ENCODE measurements at regions not wholly inside any gene's neighbourhood (a gene's known extent, or its start where the extent isn't known, plus 50 kb on each side); places are given as distances from the start of the nearest gene placed in this dataset.
"Not testable (repeated sequence)": the region's sequence is repeated elsewhere in the genome, so short reads cannot be mapped to it uniquely, and the experiment has no call there.

DNA sequence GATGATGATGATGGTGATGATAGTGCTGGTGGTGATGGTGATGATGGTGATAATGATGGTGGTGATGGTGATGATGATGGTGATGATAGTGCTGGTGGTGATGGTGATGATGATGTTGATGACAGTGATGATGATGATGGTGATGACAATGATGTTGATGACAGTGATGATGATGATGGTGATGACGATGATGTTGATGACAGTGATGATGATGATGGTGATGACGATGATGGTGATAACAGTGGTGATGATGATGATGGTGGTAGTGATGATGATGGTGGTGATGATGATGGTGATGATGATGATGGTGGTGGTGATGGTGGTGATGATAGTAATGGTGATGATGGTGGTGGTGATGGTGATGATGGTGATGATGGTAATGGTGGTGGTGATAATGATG lies 80.1 kb upstream of the MXRA5 start:
- H3K9me3 ChIP-seq (ENCODE audit: control insufficient read depth in 2 of 2, insufficient read depth in 1 of 2, low read depth in 1 of 2, low read length in 1 of 2): no peaks in the 10 kb centered on the region
- H3K36me3 ChIP-seq (ENCODE audit: control insufficient read depth in 2 of 2, insufficient read depth in 2 of 2, low read length in 1 of 2): no peaks in the 10 kb centered on the region
- H3K27ac ChIP-seq (ENCODE audit: low read depth in 2 of 2, low read length in 1 of 2): no peak overlapping the region
- WGBS, 2 donors: 95 to 97% methylated on average over 2 of the region's 2 CpGs
- H3K4me3 ChIP-seq (ENCODE audit: low read depth in 1 of 2, low read length in 2 of 2): no peak overlapping the region
- H3K27me3 ChIP-seq (ENCODE audit: control insufficient read depth in 1 of 2, insufficient read depth in 2 of 2, low read length in 2 of 2): no peaks in the 10 kb centered on the region
- no peaks in the 10 kb centered on the region for H3K4me1 ChIP-seq (ENCODE audit: control insufficient read depth in 2 of 2, insufficient read depth in 2 of 2, low read length in 1 of 2)

DNA sequence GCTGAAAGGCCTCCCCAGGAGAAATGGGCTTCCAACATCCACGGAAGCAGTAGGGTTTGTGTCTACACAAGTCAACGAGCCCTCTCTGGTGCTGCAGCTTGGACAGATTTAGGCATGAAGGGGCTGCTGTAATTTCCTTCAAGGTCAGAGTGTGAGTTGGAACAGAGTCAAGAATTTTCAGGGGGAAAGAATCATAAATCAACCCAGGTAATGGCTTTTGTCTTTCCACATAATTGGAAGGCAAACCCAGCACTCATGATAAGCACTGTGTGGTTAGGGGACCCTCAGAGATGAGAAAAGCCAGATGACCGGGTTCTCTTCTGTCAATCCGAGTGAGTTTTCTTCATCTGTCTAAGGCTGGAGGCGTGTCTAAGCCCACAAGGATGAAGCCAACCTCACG lies 78.6 kb upstream of the MXRA5 start:
- Histone ChIP-seq H3K4me1 (ENCODE audit: control insufficient read depth in 2 of 2, insufficient read depth in 2 of 2, low read length in 1 of 2) (no peaks in the 10 kb centered on the region), H3K27me3 (ENCODE audit: control insufficient read depth in 1 of 2, insufficient read depth in 2 of 2, low read length in 2 of 2) (no peaks in the 10 kb centered on the region), H3K36me3 (ENCODE audit: control insufficient read depth in 2 of 2, insufficient read depth in 2 of 2, low read length in 1 of 2) (no peaks in the 10 kb centered on the region), H3K4me3 (ENCODE audit: low read depth in 1 of 2, low read length in 2 of 2) (no peak overlapping the region), H3K9me3 (ENCODE audit: control insufficient read depth in 2 of 2, insufficient read depth in 1 of 2, low read depth in 1 of 2, low read length in 1 of 2) (no peaks in the 10 kb centered on the region), H3K27ac (ENCODE audit: low read depth in 2 of 2, low read length in 1 of 2) (no peak overlapping the region)
- WGBS, 2 donors: 58 to 72% methylated on average over 6 of the region's 6 CpGs

DNA sequence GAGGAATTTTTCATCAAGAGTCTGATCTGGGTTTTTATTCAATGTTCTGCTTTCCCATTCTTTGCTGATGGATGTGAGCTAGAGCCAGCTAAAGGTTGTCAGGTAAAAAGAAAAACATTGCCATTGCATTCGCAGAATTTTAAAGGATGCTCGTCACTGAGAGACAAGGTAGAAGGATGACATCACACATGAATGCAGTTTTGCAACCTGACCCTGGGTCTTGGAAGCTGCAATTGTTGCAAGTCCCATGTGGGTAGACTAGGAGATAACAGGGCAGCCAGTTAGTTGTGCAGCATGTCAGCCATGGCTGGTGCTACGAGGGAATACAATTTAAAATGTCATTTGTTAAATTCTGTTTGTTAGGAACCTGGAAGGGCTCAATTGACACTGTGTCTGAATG lies 73.9 kb upstream of the MXRA5 start:
- WGBS, 2 donors: 82 to 91% methylated on average over 3 of the region's 3 CpGs

DNA sequence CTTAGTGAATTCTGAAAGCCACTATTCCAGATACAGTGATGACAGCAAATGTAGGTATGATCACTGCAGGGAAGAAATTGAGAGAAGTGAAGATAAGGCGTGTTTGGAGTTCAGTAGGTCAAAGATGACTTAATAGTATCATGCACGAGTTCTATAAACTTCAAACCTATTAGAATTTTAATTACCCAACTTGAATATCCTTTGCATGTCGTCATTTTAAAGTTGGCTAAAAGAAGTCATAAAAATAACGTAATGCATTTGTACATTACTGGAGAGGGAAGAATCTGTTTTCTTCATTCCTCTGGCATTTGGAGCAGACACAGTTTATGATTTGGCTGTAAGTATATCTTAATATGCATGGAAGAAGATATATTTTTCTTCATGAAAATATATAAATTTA lies 68.6 kb upstream of the MXRA5 start:
- WGBS, 2 donors: 56 to 60% methylated on average over 4 of the region's 4 CpGs
- Histone ChIP-seq H3K36me3 (ENCODE audit: control insufficient read depth in 2 of 2, insufficient read depth in 2 of 2, low read length in 1 of 2) (no peaks in the 10 kb centered on the region), H3K27ac (ENCODE audit: low read depth in 2 of 2, low read length in 1 of 2) (no peak overlapping the region), H3K9me3 (ENCODE audit: control insufficient read depth in 2 of 2, insufficient read depth in 1 of 2, low read depth in 1 of 2, low read length in 1 of 2) (no peaks in the 10 kb centered on the region), H3K4me3 (ENCODE audit: low read depth in 1 of 2, low read length in 2 of 2) (no peak overlapping the region), H3K4me1 (ENCODE audit: control insufficient read depth in 2 of 2, insufficient read depth in 2 of 2, low read length in 1 of 2) (no peaks in the 10 kb centered on the region), H3K27me3 (ENCODE audit: control insufficient read depth in 1 of 2, insufficient read depth in 2 of 2, low read length in 2 of 2) (no peaks in the 10 kb centered on the region)

More for the DNA sequence above, 73.9 kb upstream of the MXRA5 start:
- Histone ChIP-seq H3K27ac (ENCODE audit: low read depth in 2 of 2, low read length in 1 of 2) (no peak overlapping the region), H3K4me3 (ENCODE audit: low read depth in 1 of 2, low read length in 2 of 2) (no peak overlapping the region), H3K4me1 (ENCODE audit: control insufficient read depth in 2 of 2, insufficient read depth in 2 of 2, low read length in 1 of 2) (no peaks in the 10 kb centered on the region), H3K27me3 (ENCODE audit: control insufficient read depth in 1 of 2, insufficient read depth in 2 of 2, low read length in 2 of 2) (no peaks in the 10 kb centered on the region), H3K9me3 (ENCODE audit: control insufficient read depth in 2 of 2, insufficient read depth in 1 of 2, low read depth in 1 of 2, low read length in 1 of 2) (no peaks in the 10 kb centered on the region), H3K36me3 (ENCODE audit: control insufficient read depth in 2 of 2, insufficient read depth in 2 of 2, low read length in 1 of 2) (no peaks in the 10 kb centered on the region)

DNA sequence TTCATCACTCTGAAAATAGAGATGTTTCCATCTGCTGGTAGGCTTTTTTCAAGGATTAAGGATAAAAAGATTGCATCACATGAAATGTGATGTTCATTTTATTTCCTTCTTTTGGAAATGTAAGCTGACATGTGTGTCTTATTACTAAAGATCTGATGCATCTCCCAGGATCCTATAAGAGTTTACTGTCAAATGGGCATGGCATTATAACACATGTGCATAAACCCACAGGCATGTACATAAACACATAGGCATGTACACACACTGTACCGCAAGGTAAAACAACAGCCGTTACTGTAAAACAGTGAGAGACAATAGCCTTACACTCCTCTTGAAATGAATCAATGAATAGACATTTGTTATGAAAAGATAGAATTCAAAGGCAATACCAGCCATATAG lies 65.2 kb upstream of the MXRA5 start:
- 97 to 98% methylated on average over 2 of the region's 2 CpGs for WGBS, 2 donors
- not testable (repeated sequence) for H3K4me1 ChIP-seq (ENCODE audit: control insufficient read depth in 2 of 2, insufficient read depth in 2 of 2, low read length in 1 of 2); H3K9me3 ChIP-seq (ENCODE audit: control insufficient read depth in 2 of 2, insufficient read depth in 1 of 2, low read depth in 1 of 2, low read length in 1 of 2); H3K27ac ChIP-seq (ENCODE audit: low read depth in 2 of 2, low read length in 1 of 2); H3K4me3 ChIP-seq (ENCODE audit: low read depth in 1 of 2, low read length in 2 of 2); H3K36me3 ChIP-seq (ENCODE audit: control insufficient read depth in 2 of 2, insufficient read depth in 2 of 2, low read length in 1 of 2); H3K27me3 ChIP-seq (ENCODE audit: control insufficient read depth in 1 of 2, insufficient read depth in 2 of 2, low read length in 2 of 2)

DNA sequence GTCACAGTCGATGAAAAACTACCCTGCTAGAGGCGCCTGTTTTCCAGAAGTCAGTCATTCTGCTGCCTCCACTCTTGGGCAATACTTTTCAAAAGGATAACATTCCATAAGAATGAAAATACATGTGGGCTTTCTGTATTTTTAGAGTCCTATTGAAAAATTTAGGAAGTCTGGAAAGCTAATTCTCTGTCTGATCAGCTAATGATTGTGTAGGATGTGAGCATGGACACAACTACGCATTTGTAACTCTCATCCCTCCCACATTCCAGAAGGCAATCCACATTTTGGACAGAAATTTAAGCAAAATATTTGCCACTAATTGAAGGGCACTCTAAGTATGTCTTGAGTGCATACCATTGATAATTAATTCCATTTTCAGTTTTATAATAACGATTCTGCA lies 63.5 kb upstream of the MXRA5 start:
- H3K4me3 ChIP-seq (ENCODE audit: low read depth in 1 of 2, low read length in 2 of 2); H3K27ac ChIP-seq (ENCODE audit: low read depth in 2 of 2, low read length in 1 of 2); H3K4me1 ChIP-seq (ENCODE audit: control insufficient read depth in 2 of 2, insufficient read depth in 2 of 2, low read length in 1 of 2); H3K9me3 ChIP-seq (ENCODE audit: control insufficient read depth in 2 of 2, insufficient read depth in 1 of 2, low read depth in 1 of 2, low read length in 1 of 2); H3K27me3 ChIP-seq (ENCODE audit: control insufficient read depth in 1 of 2, insufficient read depth in 2 of 2, low read length in 2 of 2); H3K36me3 ChIP-seq (ENCODE audit: control insufficient read depth in 2 of 2, insufficient read depth in 2 of 2, low read length in 1 of 2): not testable (repeated sequence)
- 84 to 87% methylated on average over 4 of the region's 4 CpGs for WGBS, 2 donors

DNA sequence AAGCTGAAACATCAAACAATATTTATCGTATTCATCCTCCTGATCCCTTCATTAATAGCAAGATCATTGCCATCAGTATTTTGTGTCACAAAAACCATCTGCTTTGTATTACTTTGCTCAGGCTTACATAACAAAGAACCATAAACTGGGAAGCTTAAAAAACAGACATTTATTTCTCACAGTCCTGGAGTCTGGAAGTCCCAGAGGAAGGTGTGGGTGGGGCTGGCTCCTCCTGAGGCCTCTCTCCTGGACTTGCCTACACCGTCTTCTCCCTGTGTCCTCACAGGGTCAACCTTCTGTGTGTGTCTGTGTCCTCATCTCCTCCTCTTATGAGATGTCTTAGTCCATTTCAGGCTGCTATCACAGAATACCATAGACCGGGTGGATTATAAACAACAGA lies 61.3 kb upstream of the MXRA5 start:
- WGBS, 2 donors: 71 to 77% methylated on average over 3 of the region's 3 CpGs
- Histone ChIP-seq H3K4me3 (ENCODE audit: low read depth in 1 of 2, low read length in 2 of 2) (no peak overlapping the region), H3K27ac (ENCODE audit: low read depth in 2 of 2, low read length in 1 of 2) (no peak overlapping the region)

DNA sequence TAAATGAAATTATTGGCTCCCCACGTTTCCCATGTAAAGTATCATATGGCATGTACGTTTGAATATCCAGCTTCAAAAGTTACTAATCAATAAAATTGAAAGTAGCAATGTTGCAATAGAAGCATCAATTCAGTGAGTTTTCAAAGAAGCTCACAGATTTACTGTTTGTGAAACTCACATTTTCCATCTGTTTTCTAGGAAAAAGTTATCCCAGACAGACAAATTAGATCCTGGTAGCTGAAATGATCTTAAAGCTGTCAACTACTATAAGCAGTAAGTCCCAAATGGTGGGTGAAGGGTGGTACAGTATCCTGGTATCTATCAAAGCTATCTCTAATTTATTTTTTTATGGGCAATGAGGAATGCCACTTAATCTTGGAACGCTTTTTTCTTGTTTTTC lies 60.7 kb upstream of the MXRA5 start:
- no peak overlapping the region for H3K27ac ChIP-seq (ENCODE audit: low read depth in 2 of 2, low read length in 1 of 2)
- H3K4me3 ChIP-seq (ENCODE audit: low read depth in 1 of 2, low read length in 2 of 2): no peak overlapping the region
- H3K4me1 ChIP-seq (ENCODE audit: control insufficient read depth in 2 of 2, insufficient read depth in 2 of 2, low read length in 1 of 2): no peaks in the 10 kb centered on the region
- H3K36me3 ChIP-seq (ENCODE audit: control insufficient read depth in 2 of 2, insufficient read depth in 2 of 2, low read length in 1 of 2): no peaks in the 10 kb centered on the region
- no peaks in the 10 kb centered on the region for H3K27me3 ChIP-seq (ENCODE audit: control insufficient read depth in 1 of 2, insufficient read depth in 2 of 2, low read length in 2 of 2)
- WGBS, 2 donors: 69 to 78% methylated on average over 3 of the region's 3 CpGs
- no peaks in the 10 kb centered on the region for H3K9me3 ChIP-seq (ENCODE audit: control insufficient read depth in 2 of 2, insufficient read depth in 1 of 2, low read depth in 1 of 2, low read length in 1 of 2)

More for the DNA sequence above, 61.3 kb upstream of the MXRA5 start:
- Histone ChIP-seq H3K36me3 (ENCODE audit: control insufficient read depth in 2 of 2, insufficient read depth in 2 of 2, low read length in 1 of 2) (no peaks in the 10 kb centered on the region), H3K9me3 (ENCODE audit: control insufficient read depth in 2 of 2, insufficient read depth in 1 of 2, low read depth in 1 of 2, low read length in 1 of 2) (no peaks in the 10 kb centered on the region), H3K4me1 (ENCODE audit: control insufficient read depth in 2 of 2, insufficient read depth in 2 of 2, low read length in 1 of 2) (no peaks in the 10 kb centered on the region), H3K27me3 (ENCODE audit: control insufficient read depth in 1 of 2, insufficient read depth in 2 of 2, low read length in 2 of 2) (no peaks in the 10 kb centered on the region)

DNA sequence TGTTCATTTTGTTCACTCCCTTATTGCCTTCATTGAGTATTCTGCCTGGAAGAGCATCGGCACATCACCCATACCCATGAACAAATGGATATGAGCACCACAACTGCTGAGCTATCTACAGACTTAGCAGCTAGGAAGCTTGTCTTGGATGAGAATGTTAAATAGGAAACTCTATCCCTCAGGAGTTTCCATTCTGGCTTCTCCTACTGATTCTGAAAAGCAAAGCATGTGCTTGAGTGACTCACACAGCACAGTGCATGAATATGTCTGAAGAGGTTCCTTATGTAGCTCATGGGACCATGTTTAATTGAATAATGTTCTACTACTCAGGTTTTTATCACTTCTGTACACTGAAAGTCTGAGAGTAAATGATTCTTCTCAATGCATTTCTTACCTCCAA lies 57.3 kb upstream of the MXRA5 start:
- H3K27me3 ChIP-seq (ENCODE audit: control insufficient read depth in 1 of 2, insufficient read depth in 2 of 2, low read length in 2 of 2): no peaks in the 10 kb centered on the region
- H3K4me1 ChIP-seq (ENCODE audit: control insufficient read depth in 2 of 2, insufficient read depth in 2 of 2, low read length in 1 of 2): no peaks in the 10 kb centered on the region
- no peaks in the 10 kb centered on the region for H3K36me3 ChIP-seq (ENCODE audit: control insufficient read depth in 2 of 2, insufficient read depth in 2 of 2, low read length in 1 of 2)
- H3K27ac ChIP-seq (ENCODE audit: low read depth in 2 of 2, low read length in 1 of 2): no peak overlapping the region
- H3K9me3 ChIP-seq (ENCODE audit: control insufficient read depth in 2 of 2, insufficient read depth in 1 of 2, low read depth in 1 of 2, low read length in 1 of 2): no peaks in the 10 kb centered on the region
- WGBS, 2 donors: 90% methylated on average over 1 of the region's 1 CpG
- no peak overlapping the region for H3K4me3 ChIP-seq (ENCODE audit: low read depth in 1 of 2, low read length in 2 of 2)

Measured in esophagus (tissue), 2 donors.